Esophagus muscularis mucosa (tissue), 4 donors: ENCODE measurements at regions not wholly inside any gene's neighbourhood (a gene's known extent, or its start where the extent isn't known, plus 50 kb on each side); places are given as distances from the start of the nearest gene placed in this dataset.

ENCODE experiments used
- EP300 ChIP-seq: sonication (generic); formaldehyde crosslinking; IDR thresholded peaks from one replicate; pipeline ENCODE4 v1.6.1; 2017; ENCODE audit warnings: antibody characterized with exemption
- POLR2A ChIP-seq: fragments of 450-650 bp; IDR thresholded peaks from one replicate; pipeline ENCODE4 v1.6.1; 2017; ENCODE audit warnings: antibody characterized with exemption, moderate library complexity, mild to moderate bottlenecking, low read depth
- POLR2AphosphoS5 ChIP-seq, 2 donors: sonication (generic); formaldehyde crosslinking; IDR thresholded peaks; one replicate each; pipeline ENCODE4 v1.6.1; 2017; ENCODE audit warnings: antibody characterized with exemption in 2 of 2
- TF ChIP-seq, protein P1 (sequence below), 3 experiments: fragments of 200-600 bp in 2 of 3; fragments of 450-650 bp in 1 of 3; sonication (generic) in 2 of 3; IDR thresholded peaks; one replicate each; pipeline ENCODE4 v1.5.1; 2017 to 2019; ENCODE audit warnings: antibody characterized with exemption in 3 of 3, mild to moderate bottlenecking in 2 of 3, moderate library complexity in 1 of 3

GRCh38 chr1:229079016-229079595 is 191.8 kb upstream of the RAB4A start:
- no peak for TF ChIP-seq POLR2AphosphoS5 (IDR thresholded peaks at IDR 0.05)
- TF ChIP-seq, protein P1, sequence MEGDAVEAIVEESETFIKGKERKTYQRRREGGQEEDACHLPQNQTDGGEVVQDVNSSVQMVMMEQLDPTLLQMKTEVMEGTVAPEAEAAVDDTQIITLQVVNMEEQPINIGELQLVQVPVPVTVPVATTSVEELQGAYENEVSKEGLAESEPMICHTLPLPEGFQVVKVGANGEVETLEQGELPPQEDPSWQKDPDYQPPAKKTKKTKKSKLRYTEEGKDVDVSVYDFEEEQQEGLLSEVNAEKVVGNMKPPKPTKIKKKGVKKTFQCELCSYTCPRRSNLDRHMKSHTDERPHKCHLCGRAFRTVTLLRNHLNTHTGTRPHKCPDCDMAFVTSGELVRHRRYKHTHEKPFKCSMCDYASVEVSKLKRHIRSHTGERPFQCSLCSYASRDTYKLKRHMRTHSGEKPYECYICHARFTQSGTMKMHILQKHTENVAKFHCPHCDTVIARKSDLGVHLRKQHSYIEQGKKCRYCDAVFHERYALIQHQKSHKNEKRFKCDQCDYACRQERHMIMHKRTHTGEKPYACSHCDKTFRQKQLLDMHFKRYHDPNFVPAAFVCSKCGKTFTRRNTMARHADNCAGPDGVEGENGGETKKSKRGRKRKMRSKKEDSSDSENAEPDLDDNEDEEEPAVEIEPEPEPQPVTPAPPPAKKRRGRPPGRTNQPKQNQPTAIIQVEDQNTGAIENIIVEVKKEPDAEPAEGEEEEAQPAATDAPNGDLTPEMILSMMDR (IDR thresholded peaks at IDR 0.05) = no peak
- no peak for TF ChIP-seq POLR2A
- no peak for TF ChIP-seq EP300
